ENCODE measurements at regions not wholly inside any gene's neighbourhood (a gene's known extent, or its start where the extent isn't known, plus 50 kb on each side); places are given as distances from the start of the nearest gene placed in this dataset.

DNA sequence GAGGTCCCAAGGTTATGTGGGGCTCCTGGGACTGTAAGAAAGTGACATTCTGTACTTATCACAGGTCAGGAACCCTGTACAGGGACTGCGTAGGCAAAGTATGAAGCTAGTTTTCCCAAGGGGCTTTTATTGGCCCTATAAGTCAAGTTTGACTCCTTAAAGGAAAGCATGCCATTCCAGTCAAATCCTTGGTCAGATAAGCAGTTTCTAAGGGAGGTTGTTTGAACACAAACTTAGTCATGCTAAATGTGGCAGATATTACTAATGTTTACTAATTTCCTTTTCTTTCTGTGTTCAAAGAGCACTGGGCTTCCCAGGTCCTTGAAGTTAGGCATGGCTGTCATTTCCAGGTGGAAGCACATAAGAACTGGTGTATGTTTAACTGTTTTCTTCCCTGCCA, 472.4 kb downstream of the ATP23 start:
- no peak for DNase-seq (ENCODE audit: low spot score)
- WGBS: 82% methylated on average over 1 of the region's 1 CpG
- no peak overlapping the region for H3K27ac ChIP-seq (ENCODE audit: low read depth in 1 of 2, low read length in 2 of 2)
- TF ChIP-seq TAF1 (conservative IDR thresholded peaks at IDR 0.05): no peak
- TF ChIP-seq ATF3 (IDR thresholded peaks at IDR 0.05): no peak
- no peak for TF ChIP-seq FOXA1 (IDR thresholded peaks at IDR 0.05)
- TF ChIP-seq NR2F2 (IDR thresholded peaks at IDR 0.05): no peak
- no peak for TF ChIP-seq YY1 (IDR thresholded peaks at IDR 0.05)
- no peak for TF ChIP-seq HNF4A (conservative IDR thresholded peaks at IDR 0.05)
- no peak for TF ChIP-seq FOXA2 (IDR thresholded peaks at IDR 0.05)
- TF ChIP-seq EGR1 (IDR thresholded peaks at IDR 0.05; ENCODE audit: low read depth in 2 of 2): no peak
- TF ChIP-seq JUND (IDR thresholded peaks at IDR 0.05): no peak
- no peak for TF ChIP-seq REST (IDR thresholded peaks at IDR 0.05)
- no peak for TF ChIP-seq GABPA (IDR thresholded peaks at IDR 0.05 in 1 of 2, conservative IDR thresholded peaks at IDR 0.05 in 1 of 2)
- TF ChIP-seq SP1 (IDR thresholded peaks at IDR 0.05): no peak
- no peak for TF ChIP-seq ZBTB33 (IDR thresholded peaks at IDR 0.05)
- no peak for TF ChIP-seq RAD21 (IDR thresholded peaks at IDR 0.05)
- TF ChIP-seq, protein P1, sequence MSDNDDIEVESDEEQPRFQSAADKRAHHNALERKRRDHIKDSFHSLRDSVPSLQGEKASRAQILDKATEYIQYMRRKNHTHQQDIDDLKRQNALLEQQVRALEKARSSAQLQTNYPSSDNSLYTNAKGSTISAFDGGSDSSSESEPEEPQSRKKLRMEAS (IDR thresholded peaks at IDR 0.05): no peak
- TF ChIP-seq, protein P2, sequence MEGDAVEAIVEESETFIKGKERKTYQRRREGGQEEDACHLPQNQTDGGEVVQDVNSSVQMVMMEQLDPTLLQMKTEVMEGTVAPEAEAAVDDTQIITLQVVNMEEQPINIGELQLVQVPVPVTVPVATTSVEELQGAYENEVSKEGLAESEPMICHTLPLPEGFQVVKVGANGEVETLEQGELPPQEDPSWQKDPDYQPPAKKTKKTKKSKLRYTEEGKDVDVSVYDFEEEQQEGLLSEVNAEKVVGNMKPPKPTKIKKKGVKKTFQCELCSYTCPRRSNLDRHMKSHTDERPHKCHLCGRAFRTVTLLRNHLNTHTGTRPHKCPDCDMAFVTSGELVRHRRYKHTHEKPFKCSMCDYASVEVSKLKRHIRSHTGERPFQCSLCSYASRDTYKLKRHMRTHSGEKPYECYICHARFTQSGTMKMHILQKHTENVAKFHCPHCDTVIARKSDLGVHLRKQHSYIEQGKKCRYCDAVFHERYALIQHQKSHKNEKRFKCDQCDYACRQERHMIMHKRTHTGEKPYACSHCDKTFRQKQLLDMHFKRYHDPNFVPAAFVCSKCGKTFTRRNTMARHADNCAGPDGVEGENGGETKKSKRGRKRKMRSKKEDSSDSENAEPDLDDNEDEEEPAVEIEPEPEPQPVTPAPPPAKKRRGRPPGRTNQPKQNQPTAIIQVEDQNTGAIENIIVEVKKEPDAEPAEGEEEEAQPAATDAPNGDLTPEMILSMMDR (IDR thresholded peaks at IDR 0.05; ENCODE audit: low read depth, low read length, missing input control): no peak
- no peak for TF ChIP-seq RXRA (IDR thresholded peaks at IDR 0.05)
- no peaks in the 10 kb centered on the region for H3K9me3 ChIP-seq (ENCODE audit: control insufficient read depth in 4 of 4, low read length in 3 of 4)
- H3K4me1 ChIP-seq (ENCODE audit: control insufficient read depth in 4 of 4, insufficient read depth in 4 of 4, low read length in 3 of 4): no peaks in the 10 kb centered on the region
- H3K4me3 ChIP-seq (ENCODE audit: low read depth in 1 of 3, low read length in 3 of 3): no peak overlapping the region
- no peaks in the 10 kb centered on the region for H3K36me3 ChIP-seq (ENCODE audit: control insufficient read depth in 4 of 4, insufficient read depth in 3 of 4, low read depth in 1 of 4, low read length in 3 of 4)
- no peak overlapping the region for H3K9ac ChIP-seq (ENCODE audit: low read depth in 1 of 2, low read length in 2 of 2)
- H3K27me3 ChIP-seq (ENCODE audit: control insufficient read depth in 4 of 4, insufficient read depth in 4 of 4, low read length in 3 of 4): no peaks in the 10 kb centered on the region

Measured in liver (tissue), 8 donors.